PC-3 (cell line): ENCODE measurements at regions not wholly inside any gene's neighbourhood (a gene's known extent, or its start where the extent isn't known, plus 50 kb on each side); places are given as distances from the start of the nearest gene placed in this dataset.

ENCODE experiments used
- ATAC-seq: fragments of 200-7000 bp; cut with Tn5 transposase; 2 replicates; pipeline ENCODE4 v1.9.1; 2020; ENCODE audit warnings: mild to moderate bottlenecking, moderate library complexity
- BruUV-seq: library from RNA; stranded (reverse); fragments of 400-500 nt; replicated peaks from 2 replicates; lab custom pipeline; 2021; lab: Mats Ljungman, UMichigan
- CTCF ChIA-PET: fragments of 300-600 bp; sonication (Branson Sonifier 250); formaldehyde crosslinking; loops from one replicate; lab custom pipeline; 2022; ENCODE audit warnings: antibody characterized with exemption; lab: Charles Lee
- POLR2A ChIA-PET: fragments of 300-600 bp; sonication (Branson Sonifier 250); formaldehyde crosslinking; loops from one replicate; lab custom pipeline; 2022; ENCODE audit warnings: antibody characterized with exemption; ENCODE audit not compliant: unreplicated experiment; lab: Charles Lee
- DNase-seq: peaks from one replicate; pipeline ENCODE4 v3.0.0-alpha.2; 2015
- H2AFZ ChIP-seq: fragments of 300-600 bp; sonication (generic); 2 replicates; pipeline ENCODE4 v1.6.0; 2016; ENCODE audit warnings: antibody characterized with exemption, low read length
- H3F3A ChIP-seq: fragments of 300-600 bp; sonication (generic); one replicate; pipeline ENCODE4 v1.6.0; 2017; ENCODE audit warnings: antibody characterized with exemption, low read length, control low read depth, mild to moderate bottlenecking; ENCODE audit not compliant: unreplicated experiment
- H3K27ac ChIP-seq: fragments of 300-600 bp; sonication (generic); 2 replicates; pipeline ENCODE4 v1.5.1; 2016; ENCODE audit warnings: mild to moderate bottlenecking, low read length
- H3K27me3 ChIP-seq: fragments of 300-600 bp; sonication (generic); 2 replicates; pipeline ENCODE4 v1.6.1; 2016; ENCODE audit warnings: low read length, mixed read lengths
- H3K36me3 ChIP-seq: fragments of 300-600 bp; sonication (generic); 2 replicates; pipeline ENCODE4 v1.6.1; 2016; ENCODE audit warnings: low read depth, mixed run types, low read length, mixed read lengths
- H3K4me1 ChIP-seq: fragments of 300-600 bp; sonication (generic); 2 replicates; pipeline ENCODE4 v1.5.1; 2016; ENCODE audit warnings: low read length; ENCODE audit not compliant: insufficient read depth
- H3K4me2 ChIP-seq: fragments of 300-600 bp; sonication (generic); 2 replicates; pipeline ENCODE4 v1.6.0; 2016; ENCODE audit warnings: low read length
- H3K4me3 ChIP-seq: fragments of 300-600 bp; sonication (generic); 2 replicates; pipeline ENCODE4 v1.5.1; 2016; ENCODE audit warnings: mild to moderate bottlenecking, low read length, mixed read lengths
- H3K79me2 ChIP-seq: fragments of 300-600 bp; sonication (generic); 2 replicates; pipeline ENCODE4 v1.6.1; 2017; ENCODE audit warnings: low read length, mixed read lengths
- H3K9ac ChIP-seq: fragments of 300-600 bp; sonication (generic); 2 replicates; pipeline ENCODE4 v1.6.0; 2016; ENCODE audit warnings: mild to moderate bottlenecking, low read length
- H3K9me2 ChIP-seq: fragments of 300-600 bp; sonication (generic); replicated peaks from 2 replicates; pipeline ENCODE4 v1.6.1; 2016; ENCODE audit warnings: mixed run types, low read length, mixed read lengths
- H3K9me3 ChIP-seq: fragments of 300-600 bp; sonication (generic); 2 replicates; pipeline ENCODE4 v1.6.1; 2016; ENCODE audit warnings: low read length, mixed read lengths
- H4K20me1 ChIP-seq: fragments of 300-600 bp; sonication (generic); 2 replicates; pipeline ENCODE4 v1.6.1; 2016; ENCODE audit warnings: low read length, mixed read lengths
- EZH2 ChIP-seq: fragments of 300-600 bp; sonication (generic); IDR thresholded peaks from one replicate; pipeline ENCODE4 v1.6.1; 2017; ENCODE audit warnings: antibody characterized with exemption, mild to moderate bottlenecking, low read length; ENCODE audit not compliant: unreplicated experiment
- EZH2phosphoT487 ChIP-seq: fragments of 300-600 bp; sonication (generic); IDR thresholded peaks from 2 replicates; pipeline ENCODE4 v1.6.1; 2018; ENCODE audit warnings: mild to moderate bottlenecking, antibody characterized with exemption, low read length, borderline replicate concordance
- intact Hi-C: fragments of 100-400 bp; cut with micrococcal nuclease; formaldehyde crosslinking; loops from 2 replicates; pipeline ENCODE4 v1.9.0; 2023
- TF ChIP-seq, protein P1 (sequence below): fragments of 300-600 bp; sonication (generic); conservative IDR thresholded peaks from 2 replicates; pipeline ENCODE4 v1.5.1; 2017; ENCODE audit warnings: antibody characterized with exemption, low read depth, mild to moderate bottlenecking, low read length

DNA sequence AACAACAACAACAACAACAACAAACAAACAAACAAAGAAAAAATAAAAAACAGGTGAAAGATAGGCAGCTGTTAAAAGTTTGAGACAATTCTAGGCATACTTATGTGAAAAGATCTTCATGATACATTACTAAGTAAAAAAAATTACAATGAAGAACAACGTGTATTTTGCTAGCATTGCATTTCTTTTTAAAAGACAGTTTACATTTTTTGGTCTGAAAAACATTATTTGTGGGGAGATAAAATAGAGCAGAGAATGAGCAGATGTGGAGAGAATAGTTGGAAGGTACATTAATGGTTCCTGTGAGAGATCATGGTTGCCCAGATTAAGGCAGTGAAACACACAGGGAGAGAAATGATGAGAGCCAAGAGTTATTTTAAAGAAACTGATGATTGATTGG, 210.2 kb upstream of the MKLN1 start:
- H3K36me3 ChIP-seq: no peaks in the 10 kb centered on the region
- no peaks in the 10 kb centered on the region for H4K20me1 ChIP-seq
- H2AFZ ChIP-seq: no peak overlapping the region
- POLR2A ChIA-PET: no interaction called here
- no peaks in the 10 kb centered on the region for H3K9me3 ChIP-seq
- no peak overlapping the region for H3K27ac ChIP-seq
- H3F3A ChIP-seq: no peaks in the 10 kb centered on the region
- CTCF ChIA-PET: no interaction called here
- H3K4me1 ChIP-seq: 0 out of 2 replicates have a peak, but pooled peaks cover under 1% of the 10 kb centered on the region
- H3K27me3 ChIP-seq: no peaks in the 10 kb centered on the region
- H3K4me3 ChIP-seq: no peak overlapping the region
- no peak overlapping the region for H3K4me2 ChIP-seq
- DNase-seq (no peak), ATAC-seq (no peak)
- no TSS peak for BruUV-seq
- no peak overlapping the region for H3K9ac ChIP-seq
- peaks cover 2% of the 10 kb centered on the region for H3K79me2 ChIP-seq
- no peaks in the 10 kb centered on the region for H3K9me2 ChIP-seq
- intact Hi-C loops: no loop called here
- TF ChIP-seq EZH2 (no peak), EZH2phosphoT487 (no peak)
- TF ChIP-seq, protein P1, sequence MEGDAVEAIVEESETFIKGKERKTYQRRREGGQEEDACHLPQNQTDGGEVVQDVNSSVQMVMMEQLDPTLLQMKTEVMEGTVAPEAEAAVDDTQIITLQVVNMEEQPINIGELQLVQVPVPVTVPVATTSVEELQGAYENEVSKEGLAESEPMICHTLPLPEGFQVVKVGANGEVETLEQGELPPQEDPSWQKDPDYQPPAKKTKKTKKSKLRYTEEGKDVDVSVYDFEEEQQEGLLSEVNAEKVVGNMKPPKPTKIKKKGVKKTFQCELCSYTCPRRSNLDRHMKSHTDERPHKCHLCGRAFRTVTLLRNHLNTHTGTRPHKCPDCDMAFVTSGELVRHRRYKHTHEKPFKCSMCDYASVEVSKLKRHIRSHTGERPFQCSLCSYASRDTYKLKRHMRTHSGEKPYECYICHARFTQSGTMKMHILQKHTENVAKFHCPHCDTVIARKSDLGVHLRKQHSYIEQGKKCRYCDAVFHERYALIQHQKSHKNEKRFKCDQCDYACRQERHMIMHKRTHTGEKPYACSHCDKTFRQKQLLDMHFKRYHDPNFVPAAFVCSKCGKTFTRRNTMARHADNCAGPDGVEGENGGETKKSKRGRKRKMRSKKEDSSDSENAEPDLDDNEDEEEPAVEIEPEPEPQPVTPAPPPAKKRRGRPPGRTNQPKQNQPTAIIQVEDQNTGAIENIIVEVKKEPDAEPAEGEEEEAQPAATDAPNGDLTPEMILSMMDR: no peak

DNA sequence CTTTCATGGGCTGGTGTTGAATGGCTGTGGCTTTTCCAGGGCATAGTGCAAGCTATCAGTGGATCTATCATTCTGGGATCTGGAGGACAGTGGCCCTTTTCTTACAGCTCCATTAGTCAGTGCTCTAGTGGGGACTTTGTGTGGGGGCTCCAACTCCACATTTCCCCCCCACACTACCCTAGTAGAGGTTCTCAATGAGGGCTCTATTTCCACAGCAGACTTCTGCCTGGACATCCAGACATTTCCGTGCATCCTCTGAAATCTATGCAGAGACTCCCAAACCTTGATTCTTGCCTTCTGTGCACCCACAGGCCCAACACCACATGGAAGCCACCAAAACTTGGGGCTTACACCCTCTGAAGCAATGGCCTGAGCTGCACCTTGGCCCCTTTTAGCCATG, 208.3 kb upstream of the MKLN1 start:
- TF ChIP-seq, protein P1: no peak
- TF ChIP-seq EZH2: no peak
- Histone ChIP-seq H3F3A (no peaks in the 10 kb centered on the region), H3K36me3 (no peaks in the 10 kb centered on the region), H3K27ac (no peak overlapping the region), H3K4me1 (no peaks in the 10 kb centered on the region), H3K4me3 (no peak overlapping the region), H3K9ac (no peak overlapping the region), H3K79me2 (no peaks in the 10 kb centered on the region), H2AFZ (no peak overlapping the region), H3K9me2 (no peaks in the 10 kb centered on the region), H4K20me1 (no peaks in the 10 kb centered on the region), H3K9me3 (no peaks in the 10 kb centered on the region), H3K4me2 (no peak overlapping the region), H3K27me3 (no peaks in the 10 kb centered on the region)
- ATAC-seq (no peak), DNase-seq (no peak)
- POLR2A ChIA-PET: interaction anchor here (0.6 kb wide), 1 partner anchor 281 kb away, joined by 3 read pairs; no protein-coding TSS in a partner anchor
- intact Hi-C loops: no loop called here
- BruUV-seq: no TSS peak
- CTCF ChIA-PET: no interaction called here

DNA sequence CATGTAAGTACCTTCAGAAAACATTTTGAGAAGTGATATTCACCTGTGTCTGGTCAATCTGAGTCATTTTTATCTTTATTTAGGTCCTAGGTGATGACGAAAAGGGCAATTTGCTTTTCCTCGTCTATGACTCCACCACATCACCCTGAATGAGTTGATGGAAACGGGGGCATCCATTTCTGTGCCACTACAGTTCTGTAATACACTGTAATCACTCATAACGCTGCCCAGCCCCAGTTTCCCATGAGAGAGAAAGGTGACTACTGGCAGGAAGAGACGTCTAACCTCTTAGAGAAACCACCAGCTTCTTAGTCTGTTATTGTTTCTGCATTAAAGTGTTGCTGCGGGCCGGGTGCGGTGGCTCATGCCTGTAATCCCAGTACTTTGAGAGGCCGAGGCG, 205.3 kb upstream of the MKLN1 start:
- Histone ChIP-seq H2AFZ (no peak overlapping the region), H3K9me3 (no peaks in the 10 kb centered on the region), H3K27ac (no peak overlapping the region), H4K20me1 (no peaks in the 10 kb centered on the region), H3K9ac (no peak overlapping the region), H3F3A (no peaks in the 10 kb centered on the region), H3K4me2 (no peak overlapping the region), H3K79me2 (no peaks in the 10 kb centered on the region), H3K4me1 (no peaks in the 10 kb centered on the region), H3K4me3 (no peak overlapping the region), H3K36me3 (no peaks in the 10 kb centered on the region), H3K27me3 (no peaks in the 10 kb centered on the region), H3K9me2 (no peaks in the 10 kb centered on the region)
- ChIA-PET POLR2A (no interaction called here), CTCF (no interaction called here)
- no peak for DNase-seq
- TF ChIP-seq, protein P1: no peak
- TF ChIP-seq EZH2phosphoT487 (no peak), EZH2 (no peak)
- no TSS peak for BruUV-seq
- intact Hi-C loops: no loop called here
- ATAC-seq: no peak
